Astrocyte of the cerebellum (primary cell): ENCODE measurements at regions not wholly inside any gene's neighbourhood (a gene's known extent, or its start where the extent isn't known, plus 50 kb on each side); places are given as distances from the start of the nearest gene placed in this dataset.
A peak's percentile ranks its signal among the peaks of the same experiment; 100 is the strongest.

Source experiments
- DNase-seq: peaks from one replicate; pipeline ENCODE4 v3.0.0-alpha.2; 2011; ENCODE audit warnings: low read depth
- H3K4me3 ChIP-seq: 2 replicates; pipeline ENCODE4 v1.5.1; 2011; ENCODE audit warnings: mild to moderate bottlenecking, low read depth, low read length, moderate library complexity
- in situ Hi-C: cut with HindIII; loops from 2 replicates; pipeline ENCODE4 v1.10.0; 2017; ENCODE audit warnings: low sequenced_read_pairs
- TF ChIP-seq, protein P1 (sequence below): IDR thresholded peaks from 2 replicates; pipeline ENCODE4 v1.5.1; 2012; ENCODE audit warnings: low read length, low read depth, moderate library complexity, mild to moderate bottlenecking; ENCODE audit errors: missing control alignments

GRCh38 chr18:29821544-29821943 is 1221.0 kb downstream of the DSC3 start:
- in situ Hi-C loops = no loop called here
- TF ChIP-seq, protein P1, sequence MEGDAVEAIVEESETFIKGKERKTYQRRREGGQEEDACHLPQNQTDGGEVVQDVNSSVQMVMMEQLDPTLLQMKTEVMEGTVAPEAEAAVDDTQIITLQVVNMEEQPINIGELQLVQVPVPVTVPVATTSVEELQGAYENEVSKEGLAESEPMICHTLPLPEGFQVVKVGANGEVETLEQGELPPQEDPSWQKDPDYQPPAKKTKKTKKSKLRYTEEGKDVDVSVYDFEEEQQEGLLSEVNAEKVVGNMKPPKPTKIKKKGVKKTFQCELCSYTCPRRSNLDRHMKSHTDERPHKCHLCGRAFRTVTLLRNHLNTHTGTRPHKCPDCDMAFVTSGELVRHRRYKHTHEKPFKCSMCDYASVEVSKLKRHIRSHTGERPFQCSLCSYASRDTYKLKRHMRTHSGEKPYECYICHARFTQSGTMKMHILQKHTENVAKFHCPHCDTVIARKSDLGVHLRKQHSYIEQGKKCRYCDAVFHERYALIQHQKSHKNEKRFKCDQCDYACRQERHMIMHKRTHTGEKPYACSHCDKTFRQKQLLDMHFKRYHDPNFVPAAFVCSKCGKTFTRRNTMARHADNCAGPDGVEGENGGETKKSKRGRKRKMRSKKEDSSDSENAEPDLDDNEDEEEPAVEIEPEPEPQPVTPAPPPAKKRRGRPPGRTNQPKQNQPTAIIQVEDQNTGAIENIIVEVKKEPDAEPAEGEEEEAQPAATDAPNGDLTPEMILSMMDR = no peak
- no peak overlapping the region for H3K4me3 ChIP-seq
- DNase-seq = no peak

GRCh38 chr18:29811519-29811918 is 1231.0 kb downstream of the DSC3 start:
- TF ChIP-seq, protein P1 = no peak
- in situ Hi-C loops = no loop called here
- H3K4me3 ChIP-seq = no peak overlapping the region
- DNase-seq = no peak

GRCh38 chr18:29780816-29781215 is 1261.7 kb downstream of the DSC3 start:
- no peak overlapping the region for H3K4me3 ChIP-seq
- TF ChIP-seq, protein P1 = no peak
- peak; percentile 12 for DNase-seq
- in situ Hi-C loops = no loop called here

DNA sequence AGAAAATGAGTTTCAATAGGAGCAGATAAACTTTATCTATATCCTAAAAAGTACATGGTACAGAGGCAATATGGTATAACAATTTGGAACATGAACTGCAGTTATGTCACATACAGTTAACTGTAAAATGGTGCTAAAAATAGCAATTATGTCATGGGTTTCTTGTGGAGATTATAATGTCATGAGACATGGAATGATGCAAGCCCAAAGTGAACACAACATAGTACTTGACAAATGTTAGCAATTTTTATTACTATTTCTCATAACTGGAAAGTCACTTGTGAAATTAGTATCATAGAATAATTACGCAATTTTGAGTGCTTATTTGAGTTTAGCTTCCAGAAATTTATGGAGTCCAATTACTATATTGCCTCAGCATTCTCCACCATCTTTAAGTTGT is 1263.4 kb downstream of the DSC3 start:
- in situ Hi-C loops = no loop called here
- no peak overlapping the region for H3K4me3 ChIP-seq
- TF ChIP-seq, protein P1 = no peak
- DNase-seq = no peak

- TF ChIP-seq, protein P1 = no peak
- no peak overlapping the region for H3K4me3 ChIP-seq
- DNase-seq = peak; percentile 3
- in situ Hi-C loops = no loop called here
Measured at GRCh38 chr18:29753379-29753778, 1289.2 kb downstream of the DSC3 start.

DNA sequence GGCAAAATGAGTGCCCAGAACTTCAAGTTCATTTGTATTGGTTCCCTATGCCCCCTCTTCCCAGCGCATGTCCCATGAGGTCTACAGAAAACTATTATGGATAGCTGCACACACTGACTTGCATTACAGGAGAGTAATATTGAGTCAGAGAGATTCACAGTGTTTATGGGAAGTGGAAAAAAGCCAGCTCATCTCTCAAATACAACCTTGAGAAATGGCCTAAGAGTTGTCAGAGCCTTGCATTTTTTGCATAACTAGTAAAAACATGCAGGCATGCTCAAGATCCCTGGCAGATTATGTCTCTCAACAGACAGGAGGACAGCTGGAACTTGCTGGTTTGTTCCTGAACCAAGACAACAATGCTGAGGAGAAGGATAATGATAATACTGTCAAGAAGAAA is 1292.8 kb downstream of the DSC3 start:
- in situ Hi-C loops = no loop called here
- no peak for DNase-seq
- no peak overlapping the region for H3K4me3 ChIP-seq
- TF ChIP-seq, protein P1 = no peak

DNA sequence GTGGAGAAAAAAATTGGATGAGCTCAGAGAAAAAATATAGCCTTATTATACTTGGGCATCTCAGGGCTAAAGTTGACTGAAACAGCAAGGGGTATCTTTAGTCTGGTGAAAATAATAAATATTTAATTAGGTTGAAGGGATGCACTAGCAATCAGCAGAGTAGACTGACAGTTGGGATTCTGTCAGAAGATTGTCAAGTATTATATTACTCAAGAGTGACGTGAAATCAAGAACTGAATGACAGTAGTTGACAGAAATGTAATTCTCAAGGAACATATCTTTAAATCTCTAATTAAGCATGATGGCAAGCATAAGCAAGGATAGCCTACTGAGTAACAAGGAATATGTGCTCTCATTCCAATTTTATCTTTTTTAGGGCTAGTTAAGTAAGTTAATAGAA is 1301.1 kb downstream of the DSC3 start:
- TF ChIP-seq, protein P1 = no peak
- no peak for DNase-seq
- in situ Hi-C loops = no loop called here
- H3K4me3 ChIP-seq = no peak overlapping the region
